DND-41 (cell line): ENCODE measurements at regions not wholly inside any gene's neighbourhood (a gene's known extent, or its start where the extent isn't known, plus 50 kb on each side); places are given as distances from the start of the nearest gene placed in this dataset.

Experiments
- EZH2 ChIP-seq: IDR thresholded peaks from 3 replicates; pipeline ENCODE4 v1.6.1; 2012; ENCODE audit warnings: borderline replicate concordance, low read depth, mild to moderate bottlenecking, moderate library complexity, low read length, inconsistent platforms; ENCODE audit not compliant: severe bottlenecking
- TF ChIP-seq, protein P1 (sequence below): IDR thresholded peaks from 2 replicates; pipeline ENCODE4 v1.5.1; 2012; ENCODE audit warnings: borderline replicate concordance, low read length, moderate library complexity, mild to moderate bottlenecking; ENCODE audit not compliant: poor library complexity, severe bottlenecking; ENCODE audit errors: extremely low read depth

GRCh38 chr4:33658971-33659370, 2585.3 kb downstream of the ARAP2 start:
- TF ChIP-seq, protein P1, sequence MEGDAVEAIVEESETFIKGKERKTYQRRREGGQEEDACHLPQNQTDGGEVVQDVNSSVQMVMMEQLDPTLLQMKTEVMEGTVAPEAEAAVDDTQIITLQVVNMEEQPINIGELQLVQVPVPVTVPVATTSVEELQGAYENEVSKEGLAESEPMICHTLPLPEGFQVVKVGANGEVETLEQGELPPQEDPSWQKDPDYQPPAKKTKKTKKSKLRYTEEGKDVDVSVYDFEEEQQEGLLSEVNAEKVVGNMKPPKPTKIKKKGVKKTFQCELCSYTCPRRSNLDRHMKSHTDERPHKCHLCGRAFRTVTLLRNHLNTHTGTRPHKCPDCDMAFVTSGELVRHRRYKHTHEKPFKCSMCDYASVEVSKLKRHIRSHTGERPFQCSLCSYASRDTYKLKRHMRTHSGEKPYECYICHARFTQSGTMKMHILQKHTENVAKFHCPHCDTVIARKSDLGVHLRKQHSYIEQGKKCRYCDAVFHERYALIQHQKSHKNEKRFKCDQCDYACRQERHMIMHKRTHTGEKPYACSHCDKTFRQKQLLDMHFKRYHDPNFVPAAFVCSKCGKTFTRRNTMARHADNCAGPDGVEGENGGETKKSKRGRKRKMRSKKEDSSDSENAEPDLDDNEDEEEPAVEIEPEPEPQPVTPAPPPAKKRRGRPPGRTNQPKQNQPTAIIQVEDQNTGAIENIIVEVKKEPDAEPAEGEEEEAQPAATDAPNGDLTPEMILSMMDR = no peak
- TF ChIP-seq EZH2 = no peak
